ENCODE measurements at regions not wholly inside any gene's neighbourhood (a gene's known extent, or its start where the extent isn't known, plus 50 kb on each side); places are given as distances from the start of the nearest gene placed in this dataset.
"Not testable (repeated sequence)": the region's sequence is repeated elsewhere in the genome, so short reads cannot be mapped to it uniquely, and the experiment has no call there.

DNA sequence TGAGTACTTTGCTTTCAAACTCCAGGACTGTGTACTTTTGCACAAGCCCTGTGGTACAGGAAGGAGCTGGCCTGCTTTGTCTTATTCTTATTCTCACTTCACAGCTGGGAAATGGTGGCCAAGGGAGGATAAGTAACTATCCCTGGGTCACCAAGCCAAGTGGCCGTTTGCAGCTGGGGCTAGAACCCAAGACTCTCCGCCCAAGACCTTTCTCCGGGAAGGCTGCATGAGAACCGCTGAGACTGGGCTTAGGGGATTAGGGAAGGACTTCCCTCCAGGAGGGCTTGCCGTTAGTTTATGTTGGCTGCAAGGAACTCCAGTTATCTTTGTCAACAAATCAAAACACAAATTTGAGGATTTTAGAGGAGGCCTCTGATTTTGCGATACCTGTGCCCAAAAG, 109.5 kb upstream of the ADRA1D start:
- DNase-seq (ENCODE audit: low read depth), result no peak

DNA sequence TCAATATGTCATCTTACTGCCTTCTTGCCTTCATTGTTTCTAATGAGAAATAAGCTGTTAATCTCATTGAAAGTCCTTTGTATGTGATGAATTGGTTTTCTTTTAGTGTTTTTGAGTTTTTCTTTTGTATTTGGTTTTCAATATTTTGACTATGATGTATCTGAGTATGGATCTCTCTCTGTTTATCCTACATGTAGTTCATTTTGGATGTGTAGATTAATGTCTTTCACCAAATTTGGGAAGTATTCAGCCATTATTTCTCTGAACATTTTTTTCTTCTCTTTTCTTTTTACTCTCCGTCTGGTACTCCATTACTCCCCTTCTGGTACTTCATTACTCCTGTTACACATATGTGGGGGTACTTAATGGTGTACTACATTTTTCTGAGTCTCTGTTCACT, 103.3 kb upstream of the ADRA1D start:
- no peak for DNase-seq (ENCODE audit: low read depth)

DNA sequence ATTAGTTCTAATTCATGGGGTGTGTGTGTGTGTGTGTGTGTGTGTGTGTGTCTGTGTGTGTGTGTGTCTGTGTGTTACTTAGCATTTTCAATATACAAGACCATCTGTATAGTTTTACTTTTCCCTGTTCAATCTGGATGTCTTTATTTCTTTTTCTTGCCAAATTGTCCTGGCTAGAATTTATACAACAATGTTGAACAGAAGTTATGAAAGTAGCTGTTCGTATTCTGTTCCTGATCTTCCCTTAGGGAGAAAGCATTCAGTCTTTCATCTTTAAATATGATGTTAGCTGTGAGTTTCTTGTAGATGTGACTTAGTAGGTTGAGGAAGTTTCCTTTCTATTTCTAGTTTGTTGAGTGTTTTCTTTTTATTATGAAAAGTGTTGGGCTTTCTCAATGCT, 101.0 kb upstream of the ADRA1D start:
- no peak for DNase-seq (ENCODE audit: low read depth)

DNA sequence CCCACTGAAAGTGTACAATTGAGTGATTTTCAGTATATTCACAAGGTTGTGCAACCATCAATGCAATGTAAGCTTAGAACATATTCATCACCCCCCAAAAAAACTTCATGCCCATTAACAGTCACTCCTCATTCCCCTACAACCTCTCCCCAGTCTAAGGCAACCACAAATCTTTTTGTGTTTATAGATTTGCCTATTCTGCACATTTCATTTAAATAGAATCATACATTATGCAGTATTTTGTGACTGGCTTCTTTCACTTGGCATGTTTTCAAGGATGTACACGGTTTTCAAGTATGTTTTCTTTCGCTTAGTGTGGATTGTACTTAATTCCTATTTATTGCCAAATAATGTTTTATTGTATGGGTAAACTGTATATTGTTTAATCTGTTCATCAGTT, 95.6 kb upstream of the ADRA1D start:
- DNase-seq (ENCODE audit: low read depth), result no peak

DNA sequence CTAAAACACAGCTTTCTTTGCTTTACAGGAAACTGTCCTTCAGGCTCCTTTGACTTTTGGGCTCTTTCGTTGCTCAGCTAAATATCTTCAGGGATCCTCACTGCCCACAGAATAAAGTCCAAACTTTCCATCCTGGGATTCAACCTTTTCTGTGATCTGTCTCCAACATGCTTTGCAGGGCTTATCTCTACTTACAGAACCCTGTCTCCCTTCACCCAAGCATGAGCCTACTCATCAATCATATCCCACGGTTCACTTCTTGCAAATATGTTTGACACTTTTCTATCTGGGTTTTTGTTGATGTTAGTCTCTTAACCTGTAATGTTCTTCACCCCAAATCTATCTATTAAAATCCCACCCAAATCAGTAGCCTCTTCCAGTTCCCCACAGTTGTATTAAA, 93.5 kb upstream of the ADRA1D start:
- no peak for DNase-seq (ENCODE audit: low read depth)

DNA sequence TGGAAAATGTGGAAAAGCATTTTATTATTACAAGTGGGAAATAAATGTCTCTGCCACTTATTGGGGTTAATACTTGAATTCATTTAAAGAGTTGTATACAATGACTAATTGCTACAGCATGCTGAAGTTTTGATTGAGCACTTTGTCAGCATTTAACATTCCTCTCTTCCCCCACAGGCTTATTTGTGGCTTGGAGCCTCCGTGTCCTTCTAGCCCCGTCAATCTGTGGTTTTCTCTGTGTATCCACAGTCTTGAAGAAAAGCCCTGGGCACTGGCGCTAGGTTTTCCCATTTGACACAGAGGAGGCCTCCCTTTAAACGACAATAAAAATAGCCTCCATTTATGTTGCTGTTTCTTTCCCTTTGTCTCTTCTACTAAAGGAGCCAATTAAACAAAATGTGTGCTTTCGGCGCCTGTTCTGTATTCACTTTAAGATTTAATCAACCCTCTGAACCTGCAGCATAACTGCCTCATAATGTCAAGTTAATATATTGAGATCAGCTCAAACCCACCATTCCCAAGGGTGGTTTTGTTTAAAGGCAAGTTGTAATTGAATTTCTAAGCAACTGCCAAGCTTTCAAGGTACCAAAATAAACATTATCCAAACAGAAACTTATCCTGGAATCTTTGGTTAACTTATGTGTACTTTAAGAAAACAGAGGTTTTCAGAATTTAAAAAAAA, 92.9 kb upstream of the ADRA1D start:
- no peak for DNase-seq (ENCODE audit: low read depth)

DNA sequence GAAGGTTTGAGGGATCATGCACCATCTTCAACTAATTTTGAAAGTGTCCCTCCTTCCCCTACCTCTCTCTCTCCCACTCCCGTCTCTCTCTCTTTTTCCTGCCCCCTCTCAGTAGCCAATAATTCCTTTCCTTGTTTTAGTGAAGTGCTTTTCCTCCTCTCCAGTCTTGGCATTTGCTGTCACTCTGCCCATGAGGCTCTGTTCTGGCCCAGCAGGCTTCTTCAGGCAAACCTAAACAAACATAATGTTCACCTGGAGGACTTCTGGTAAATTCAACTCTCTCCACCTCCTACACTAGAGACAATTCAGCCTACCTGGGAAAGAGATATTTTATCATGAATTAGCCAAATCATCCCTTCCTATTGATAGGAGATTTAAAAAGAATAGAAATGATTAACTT, 86.6 kb upstream of the ADRA1D start:
- no peak for DNase-seq (ENCODE audit: low read depth)

DNA sequence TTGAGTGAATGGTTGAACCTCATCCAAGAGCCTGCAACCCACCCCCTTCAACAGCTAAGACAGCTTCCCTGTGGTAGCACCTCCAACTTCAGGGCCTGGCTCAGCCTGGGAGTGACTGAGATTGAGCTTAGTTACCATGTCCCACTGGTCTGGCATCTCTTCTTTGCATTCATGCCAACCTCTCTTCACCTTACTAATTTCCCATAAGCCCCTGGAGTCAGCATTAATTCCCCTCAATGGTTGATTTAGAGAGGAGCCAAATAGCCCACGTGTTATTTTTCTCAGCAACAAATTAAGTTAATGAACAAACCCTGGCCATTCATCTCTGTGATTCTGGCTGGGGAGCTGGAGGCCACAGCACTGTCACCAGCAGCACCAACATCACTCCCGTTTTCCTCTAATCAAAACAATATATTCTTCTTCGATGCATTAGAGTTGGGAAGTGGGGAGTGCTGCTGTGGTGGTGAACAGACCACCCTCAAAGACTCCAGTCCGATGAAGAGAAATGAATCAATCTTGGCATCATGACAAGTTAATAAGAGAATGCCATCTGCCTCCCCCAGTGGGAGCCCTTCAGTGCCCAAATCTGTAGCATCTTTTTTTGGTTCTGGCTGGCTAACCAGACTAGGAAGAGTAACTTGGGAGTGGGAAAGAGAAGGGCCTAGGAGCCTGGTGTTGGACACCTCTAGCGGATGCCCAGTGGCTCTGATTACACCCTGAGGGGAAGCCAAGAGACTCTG, 83.2 kb upstream of the ADRA1D start:
- DNase-seq (ENCODE audit: low read depth), result no peak

DNA sequence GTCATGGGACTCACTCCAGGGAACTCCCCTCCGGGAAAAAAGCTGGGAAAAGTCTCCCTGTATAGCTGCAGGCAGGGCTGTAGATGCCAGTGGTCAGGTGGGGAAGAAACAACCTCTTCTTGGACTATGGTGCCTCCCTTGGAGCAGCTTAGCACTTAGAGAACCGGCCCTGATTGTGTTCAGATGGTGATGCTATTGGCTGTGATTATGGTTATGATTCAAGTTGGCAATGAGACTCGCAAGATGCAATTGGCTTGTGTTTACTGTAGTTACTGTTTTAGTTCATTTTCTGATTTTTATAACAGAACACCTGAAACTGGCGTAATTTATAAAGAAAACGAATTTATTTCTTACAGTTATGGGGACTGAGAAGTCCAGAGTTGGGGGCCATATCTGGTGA, 80.9 kb upstream of the ADRA1D start:
- no peak for DNase-seq (ENCODE audit: low read depth)

DNA sequence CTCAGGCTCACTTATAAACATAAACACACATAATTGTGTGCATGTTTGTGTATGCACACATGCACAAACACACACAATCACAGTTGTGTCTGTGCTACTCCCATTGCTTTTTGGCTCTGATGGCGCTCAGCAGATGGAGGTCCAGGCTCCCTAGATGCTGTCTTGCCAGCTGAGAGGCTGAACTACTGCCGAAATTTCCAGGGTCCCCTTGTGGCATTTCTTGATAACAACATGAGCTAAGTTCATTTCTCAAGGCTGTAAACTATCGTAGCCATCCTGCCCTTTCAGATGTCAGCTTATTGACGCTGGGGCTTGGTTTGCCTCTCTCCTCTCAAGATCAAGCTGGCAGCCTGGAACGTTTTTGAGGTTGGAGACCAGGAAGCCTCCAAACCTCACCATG, 80.1 kb upstream of the ADRA1D start:
- DNase-seq (ENCODE audit: low read depth), result no peak

DNA sequence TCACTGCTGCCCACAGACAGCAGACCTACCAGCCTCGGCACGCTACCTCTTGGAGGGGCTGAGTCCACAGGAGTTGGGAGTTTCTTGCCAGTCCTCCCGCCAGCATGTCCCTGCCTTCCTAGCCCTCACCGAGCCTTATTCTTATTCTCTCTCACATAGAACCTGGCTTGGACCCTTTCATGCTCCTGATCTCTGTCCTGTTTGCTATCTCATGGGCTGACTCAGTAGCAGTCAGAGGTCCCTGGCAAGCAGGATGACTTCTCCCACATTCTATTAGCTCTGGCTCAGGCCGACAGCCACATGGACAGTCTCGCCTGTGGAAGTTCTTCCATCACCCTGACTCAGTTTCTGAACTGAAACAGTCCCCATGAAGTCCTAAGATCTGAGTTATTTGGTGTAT, 79.5 kb upstream of the ADRA1D start:
- DNase-seq (ENCODE audit: low read depth), result no peak

DNA sequence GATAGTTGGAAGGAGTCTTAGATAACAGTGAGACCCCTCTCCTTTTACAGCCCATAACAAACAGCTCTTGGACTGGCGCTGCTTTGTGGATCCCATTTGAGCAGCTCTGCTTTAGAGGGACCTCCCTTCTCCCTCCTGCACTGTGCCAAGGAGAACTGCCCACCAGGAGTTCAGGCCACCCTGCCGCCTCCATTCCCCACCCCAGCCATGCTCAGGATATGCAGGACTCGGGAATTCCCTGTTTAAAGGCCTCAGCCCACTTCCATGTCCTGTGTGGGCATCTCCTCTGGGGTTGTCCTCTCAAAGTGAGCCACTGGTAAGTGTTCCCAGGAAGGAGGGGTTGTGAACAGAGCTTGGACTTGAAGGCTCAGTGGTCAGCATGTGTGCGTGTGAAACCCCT, 78.9 kb upstream of the ADRA1D start:
- no peak for DNase-seq (ENCODE audit: low read depth)

DNA sequence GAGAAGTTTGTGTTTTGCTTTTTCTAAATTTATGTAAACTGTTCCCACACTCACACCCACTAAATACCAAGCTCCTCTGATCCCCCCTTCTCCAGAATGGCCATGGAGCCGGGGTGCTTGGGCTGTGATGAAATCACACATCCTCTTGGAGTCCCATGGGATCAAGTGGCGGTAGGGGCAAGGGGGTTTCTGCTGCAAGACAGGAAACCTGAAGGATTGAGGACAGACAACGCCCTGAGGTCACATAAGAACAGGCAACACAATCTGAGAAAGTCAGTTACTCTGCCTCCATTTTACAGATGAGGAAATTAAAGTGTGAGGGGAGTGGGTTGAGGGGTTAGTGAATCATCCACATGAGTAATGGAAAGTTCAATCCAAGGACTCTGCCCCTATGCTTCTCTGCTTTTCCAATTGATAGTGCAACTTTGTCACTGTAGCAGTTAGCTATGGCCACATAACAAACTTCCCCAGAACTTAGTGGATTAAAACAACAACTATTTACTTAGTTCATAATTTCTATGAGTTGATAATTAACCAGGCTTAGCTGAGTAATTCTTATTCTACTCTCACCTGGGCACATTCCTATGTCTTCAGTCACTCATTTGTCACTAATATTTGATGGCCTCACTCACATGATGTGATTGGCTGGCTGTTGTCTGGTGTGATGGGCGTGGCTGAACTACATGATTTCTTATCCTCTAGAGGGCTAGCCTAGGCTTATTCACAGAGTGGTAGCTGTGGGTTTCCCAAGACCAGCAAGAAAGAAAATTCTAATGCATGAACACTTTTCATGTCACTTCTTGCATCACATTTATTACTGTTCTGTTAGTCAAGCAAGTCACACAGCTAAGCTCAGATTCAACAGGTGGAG, 77.3 kb upstream of the ADRA1D start:
- no peak for DNase-seq (ENCODE audit: low read depth)

DNA sequence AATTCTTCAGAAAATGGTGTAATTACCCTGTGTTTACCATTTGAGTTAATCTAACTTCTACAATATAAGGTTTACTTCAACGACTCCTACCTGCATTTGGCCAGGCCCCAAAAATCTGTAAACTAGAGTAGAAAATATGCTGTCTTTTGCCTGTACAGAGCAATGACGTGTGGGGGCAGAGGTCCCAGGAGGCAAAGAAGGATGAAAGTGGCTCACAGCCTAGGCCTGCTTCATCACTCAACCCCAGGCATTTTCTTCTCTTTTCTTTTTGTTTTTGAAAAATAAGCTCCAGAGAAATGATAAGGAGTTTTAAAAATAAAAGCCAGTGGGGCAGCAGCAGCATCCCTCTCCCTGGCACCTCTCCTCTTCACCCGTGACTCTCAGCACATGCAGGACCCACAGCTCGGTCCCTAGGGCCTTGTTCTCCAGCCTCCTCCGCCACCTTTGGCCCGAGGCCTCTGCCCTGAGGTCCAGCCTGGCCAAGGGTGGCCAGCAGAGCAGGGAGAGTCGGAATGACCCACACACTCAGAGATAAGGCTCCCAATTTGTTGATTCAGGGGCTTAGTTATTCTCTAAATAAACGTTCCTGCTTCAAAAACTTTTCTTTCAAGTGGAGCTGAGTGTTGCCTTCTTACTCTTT, 76.6 kb upstream of the ADRA1D start:
- DNase-seq (ENCODE audit: low read depth), result no peak

DNA sequence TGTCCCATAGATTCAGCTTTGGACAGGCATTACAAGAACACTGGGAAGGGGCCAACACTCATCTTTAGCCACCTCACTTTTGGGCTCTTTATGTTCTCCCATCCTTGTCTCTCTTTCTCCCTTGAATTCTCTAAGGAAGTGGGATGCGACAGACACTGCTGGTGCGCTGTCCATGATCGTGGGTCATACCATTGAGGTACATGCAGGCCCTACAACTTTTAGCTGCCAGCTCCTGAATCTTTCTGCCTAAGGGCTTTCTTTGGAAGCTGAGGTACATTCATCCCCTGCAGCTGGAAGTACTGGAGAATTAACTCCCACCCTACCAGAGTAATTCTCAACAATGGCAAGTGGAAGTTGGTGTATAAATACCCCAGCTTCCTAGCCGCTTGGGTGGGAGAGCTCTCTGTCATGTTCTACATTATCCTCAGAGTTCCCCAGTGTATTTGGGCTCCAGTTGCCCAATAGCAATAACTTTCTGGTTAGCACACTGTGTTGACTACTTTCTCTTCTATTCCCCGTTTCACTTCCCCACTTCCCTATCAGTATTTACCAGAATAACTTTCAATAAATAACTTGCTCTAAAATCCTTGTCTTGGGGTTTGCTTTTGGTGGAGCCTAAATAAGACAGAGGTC, 75.6 kb upstream of the ADRA1D start:
- DNase-seq (ENCODE audit: low read depth), result no peak

DNA sequence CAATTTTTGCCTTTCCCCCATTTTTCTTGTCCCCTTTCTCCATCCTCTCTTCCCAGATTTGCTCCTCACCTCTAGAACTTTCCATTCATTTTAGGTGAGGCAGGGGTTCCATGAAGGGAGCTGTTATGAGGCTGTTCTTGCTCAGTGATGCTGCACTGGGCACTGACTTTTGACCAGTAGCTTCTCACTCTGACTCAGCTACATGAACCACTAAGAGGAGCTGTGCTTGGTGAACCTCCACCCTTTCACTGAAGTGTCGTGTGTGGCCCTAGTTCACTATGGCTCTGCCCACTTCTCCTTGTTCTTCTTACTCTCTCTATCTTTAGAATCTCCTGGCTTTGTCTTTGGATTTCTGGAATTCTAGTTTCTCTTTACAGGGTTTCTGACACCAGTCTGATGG, 73.4 kb upstream of the ADRA1D start:
- no peak for DNase-seq (ENCODE audit: low read depth)

DNA sequence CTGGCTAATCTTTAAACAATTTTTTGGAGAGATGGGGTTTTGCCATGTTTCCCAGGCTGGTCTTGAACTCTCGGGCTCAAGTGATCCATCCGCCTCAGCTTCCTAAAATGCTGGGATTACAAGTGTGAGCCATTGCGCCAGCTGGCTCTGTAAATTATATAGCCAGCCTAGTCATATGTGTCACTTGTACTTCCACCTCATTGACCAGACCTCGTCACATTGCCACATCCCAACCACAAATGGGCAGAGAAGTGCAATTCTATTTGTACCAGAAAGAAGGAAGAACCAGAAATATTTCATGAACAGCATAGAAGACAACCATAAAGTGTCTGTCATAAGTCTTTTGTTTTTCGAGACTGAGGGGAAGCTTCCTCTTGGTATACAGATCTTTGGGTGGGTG, 71.2 kb upstream of the ADRA1D start:
- DNase-seq (ENCODE audit: low read depth), result no peak

DNA sequence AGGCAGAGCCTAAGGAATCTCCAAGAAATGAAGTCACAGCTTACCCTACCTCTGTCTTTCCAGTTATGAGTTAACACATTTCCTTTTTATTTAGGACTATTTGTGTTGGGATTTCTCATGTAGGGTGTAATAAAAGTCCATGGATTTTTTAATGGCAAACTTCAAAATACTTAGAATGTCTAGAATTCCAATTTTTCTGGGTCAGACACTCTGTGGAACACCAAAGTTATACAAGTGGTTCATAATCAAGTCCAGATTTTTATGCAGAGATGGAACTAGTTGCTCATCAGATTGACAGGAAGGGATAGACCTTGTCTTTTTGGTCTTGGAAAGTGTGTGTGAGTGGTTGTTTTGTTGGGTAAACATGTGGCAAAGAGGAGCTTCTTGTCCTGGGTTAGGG, 69.8 kb upstream of the ADRA1D start:
- no peak for DNase-seq (ENCODE audit: low read depth)

DNA sequence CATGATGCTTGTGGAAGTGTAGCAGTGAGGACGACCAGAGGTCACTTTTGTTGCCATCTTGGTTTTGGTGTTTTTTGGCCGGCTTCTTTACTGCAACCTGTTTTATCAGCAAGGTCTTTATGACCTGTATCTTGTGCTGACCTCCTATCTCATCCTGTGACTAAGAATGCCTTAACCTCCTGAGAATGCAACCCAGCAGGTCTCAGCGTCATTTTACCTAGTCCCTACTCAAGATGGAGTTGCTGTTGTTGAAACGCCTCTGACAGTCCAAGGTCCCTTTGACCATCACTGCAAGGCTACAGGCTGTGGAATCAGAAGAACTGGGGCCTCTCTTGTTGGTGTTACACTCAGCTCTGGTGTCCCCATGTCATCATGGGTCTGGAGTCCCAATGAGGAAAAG, 61.5 kb upstream of the ADRA1D start:
- DNase-seq (ENCODE audit: low read depth), result not testable (repeated sequence)

DNA sequence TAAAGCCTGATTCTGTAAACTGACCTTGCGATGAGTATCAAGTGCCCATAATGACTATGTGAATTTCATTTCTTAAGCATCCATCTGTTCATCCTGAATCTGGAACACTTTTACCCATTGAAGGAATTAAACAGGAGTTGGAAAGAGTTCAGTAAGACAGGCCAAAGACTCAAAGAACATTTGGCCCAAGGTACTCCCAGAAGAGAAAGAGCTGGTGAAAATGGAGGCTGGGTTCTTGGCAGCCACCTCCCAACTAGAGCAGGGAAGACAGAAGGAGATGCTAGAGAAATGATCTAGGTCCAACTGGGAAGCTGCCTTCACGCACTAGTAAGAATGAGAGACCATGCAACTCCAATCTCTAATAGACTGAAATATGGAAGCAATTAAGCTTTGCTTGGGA, 57.1 kb upstream of the ADRA1D start:
- DNase-seq (ENCODE audit: low read depth), result no peak

DNA sequence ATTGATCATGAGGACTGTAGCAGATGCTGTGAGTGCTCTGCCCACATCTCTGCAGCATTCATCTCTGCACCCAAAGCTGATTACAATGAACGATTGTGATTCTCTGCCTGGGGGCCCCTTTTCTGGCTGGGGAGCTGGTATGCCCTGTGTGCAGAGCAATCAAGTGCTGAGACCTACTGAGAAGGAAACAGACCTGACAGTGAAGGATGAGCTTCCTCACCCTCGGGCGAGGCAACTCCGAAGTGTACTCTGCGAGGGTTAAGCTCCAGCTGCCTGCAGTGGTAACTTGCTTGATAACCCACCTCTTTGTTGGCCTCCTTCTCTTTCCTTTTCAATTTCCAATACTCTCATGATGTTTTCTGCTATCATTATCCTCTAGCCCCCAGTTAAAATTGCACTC, 56.0 kb upstream of the ADRA1D start:
- DNase-seq (ENCODE audit: low read depth), result no peak

DNA sequence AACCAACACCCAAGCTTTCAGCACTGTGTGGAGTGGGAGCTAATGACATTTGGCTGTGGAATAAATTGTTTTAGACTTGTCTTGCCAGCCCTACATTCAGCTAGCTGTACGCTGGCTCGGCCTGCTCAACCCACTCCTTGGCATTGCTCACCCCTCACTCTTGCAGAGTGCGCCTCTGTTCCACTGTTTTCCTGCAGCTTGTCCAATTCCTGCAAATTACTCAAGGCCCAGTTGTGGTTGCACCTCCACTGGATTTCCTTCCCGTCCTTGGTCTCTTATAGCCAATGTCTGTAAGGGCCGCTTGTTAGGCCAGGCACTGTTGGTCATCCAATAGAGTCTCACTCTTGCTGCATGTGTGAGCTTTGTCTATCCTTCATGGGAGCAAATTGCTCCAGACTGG, 55.5 kb upstream of the ADRA1D start:
- DNase-seq (ENCODE audit: low read depth), result no peak
